ENCODE measurements at regions not wholly inside any gene's neighbourhood (a gene's known extent, or its start where the extent isn't known, plus 50 kb on each side); places are given as distances from the start of the nearest gene placed in this dataset.

GRCh38 chr13:75136151-75136550, 345.8 kb downstream of the TBC1D4 start:
- TF ChIP-seq CTCF (IDR thresholded peaks at IDR 0.05; ENCODE audit: control extremely low read depth in 1 of 3, insufficient read depth in 1 of 3, low read depth in 1 of 3, low read length in 3 of 3) (no peak), TAF1 (IDR thresholded peaks at IDR 0.05; ENCODE audit: low read depth, low read length) (no peak), POLR2A (IDR thresholded peaks at IDR 0.05; ENCODE audit: control extremely low read depth in 1 of 2, low read depth in 2 of 2, low read length in 2 of 2) (no peak), ZNF274 (IDR thresholded peaks at IDR 0.05; ENCODE audit: borderline replicate concordance, extremely low read depth, low read length) (no peak)
